ENCODE measurements at regions not wholly inside any gene's neighbourhood (a gene's known extent, or its start where the extent isn't known, plus 50 kb on each side); places are given as distances from the start of the nearest gene placed in this dataset.
"Not testable (repeated sequence)": the region's sequence is repeated elsewhere in the genome, so short reads cannot be mapped to it uniquely, and the experiment has no call there.

- no peak for DNase-seq (ENCODE audit: low spot score in 2 of 2)
- no peak for FAIRE-seq
Measured at GRCh38 chr18:60020107-60020925, 120.5 kb downstream of the PMAIP1 start.

GRCh38 chr18:60019463-60019840, 119.7 kb downstream of the PMAIP1 start:
- FAIRE-seq = no peak
- no peak for DNase-seq (ENCODE audit: low spot score in 2 of 2)

- DNase-seq (ENCODE audit: low spot score in 2 of 2) (no peak), FAIRE-seq (no peak)
Measured at GRCh38 chr18:60018618-60019462, 119.0 kb downstream of the PMAIP1 start.

DNA sequence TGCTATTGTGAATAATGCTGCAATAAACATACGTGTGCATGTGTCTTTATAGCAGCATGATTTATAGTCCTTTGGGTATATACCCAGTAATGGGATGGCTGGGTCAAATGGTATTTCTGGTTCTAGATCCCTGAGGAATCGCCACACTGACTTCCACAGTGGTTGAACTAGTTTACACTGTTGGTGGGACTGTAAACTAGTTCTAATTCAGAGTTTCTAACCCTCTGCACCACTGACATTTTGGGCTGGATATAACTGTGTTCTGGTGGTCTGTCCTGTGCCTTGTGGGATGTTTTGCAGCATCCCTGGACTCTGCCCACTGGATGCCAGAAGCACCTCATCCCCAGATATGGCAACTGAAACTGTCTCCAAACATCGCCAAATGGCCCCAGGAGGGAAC, 118.3 kb downstream of the PMAIP1 start:
- not testable (repeated sequence) for DNase-seq (ENCODE audit: low spot score in 2 of 2); FAIRE-seq

GRCh38 chr18:60017371-60017770, 117.6 kb downstream of the PMAIP1 start:
- no peak for DNase-seq (ENCODE audit: low spot score in 2 of 2)
- no peak for FAIRE-seq

GRCh38 chr18:60015826-60016225, 116.0 kb downstream of the PMAIP1 start:
- not testable (repeated sequence) for DNase-seq (ENCODE audit: low spot score in 2 of 2)
- peak; percentile 3 for FAIRE-seq

DNA sequence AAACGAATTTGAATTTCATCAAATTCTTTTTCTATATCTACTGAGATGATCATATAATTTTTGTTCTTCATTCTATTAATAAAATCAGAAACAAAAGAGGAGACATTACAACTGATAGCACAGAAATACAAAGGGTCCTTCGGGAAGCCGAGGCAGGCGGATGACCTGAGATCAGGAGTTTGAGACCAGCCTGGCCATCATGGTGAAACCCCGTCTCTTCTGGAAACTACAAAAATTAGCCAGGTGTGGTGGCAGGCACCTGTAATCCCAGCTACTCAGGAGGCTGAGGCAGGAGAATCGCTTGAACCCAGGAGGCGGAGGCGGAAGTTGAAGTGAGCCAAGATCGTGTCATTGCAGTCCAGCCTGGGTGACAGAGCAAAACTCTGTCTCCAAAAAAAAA, 113.4 kb downstream of the PMAIP1 start:
- not testable (repeated sequence) for DNase-seq (ENCODE audit: low spot score in 2 of 2); FAIRE-seq

DNA sequence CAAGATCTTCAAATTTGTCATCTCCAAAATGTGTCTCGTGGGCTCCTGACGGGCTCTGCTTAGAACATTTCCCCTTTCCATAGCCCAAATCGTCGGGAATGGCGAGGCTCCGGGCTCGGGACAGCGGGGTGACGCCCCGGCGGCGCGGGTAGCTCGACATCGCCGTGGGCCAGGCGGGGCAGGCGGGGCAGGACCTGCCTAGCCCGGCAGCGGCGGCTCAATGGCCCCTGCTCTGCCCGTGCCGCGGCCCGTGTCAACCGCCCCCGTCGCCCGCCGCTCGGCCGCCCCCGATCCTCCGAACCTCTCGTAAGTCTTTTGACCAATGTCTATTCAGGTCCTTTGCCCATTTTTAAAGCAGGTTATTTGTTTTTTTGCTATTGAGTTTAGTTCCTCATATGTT, 111.2 kb downstream of the PMAIP1 start:
- no peak for DNase-seq (ENCODE audit: low spot score in 2 of 2)
- FAIRE-seq = no peak

GRCh38 chr18:60010513-60010912, 110.7 kb downstream of the PMAIP1 start:
- FAIRE-seq = no peak
- no peak for DNase-seq (ENCODE audit: low spot score in 2 of 2)

GRCh38 chr18:60007661-60008060, 107.9 kb downstream of the PMAIP1 start:
- DNase-seq (ENCODE audit: low spot score in 2 of 2) (no peak), FAIRE-seq (no peak)

DNA sequence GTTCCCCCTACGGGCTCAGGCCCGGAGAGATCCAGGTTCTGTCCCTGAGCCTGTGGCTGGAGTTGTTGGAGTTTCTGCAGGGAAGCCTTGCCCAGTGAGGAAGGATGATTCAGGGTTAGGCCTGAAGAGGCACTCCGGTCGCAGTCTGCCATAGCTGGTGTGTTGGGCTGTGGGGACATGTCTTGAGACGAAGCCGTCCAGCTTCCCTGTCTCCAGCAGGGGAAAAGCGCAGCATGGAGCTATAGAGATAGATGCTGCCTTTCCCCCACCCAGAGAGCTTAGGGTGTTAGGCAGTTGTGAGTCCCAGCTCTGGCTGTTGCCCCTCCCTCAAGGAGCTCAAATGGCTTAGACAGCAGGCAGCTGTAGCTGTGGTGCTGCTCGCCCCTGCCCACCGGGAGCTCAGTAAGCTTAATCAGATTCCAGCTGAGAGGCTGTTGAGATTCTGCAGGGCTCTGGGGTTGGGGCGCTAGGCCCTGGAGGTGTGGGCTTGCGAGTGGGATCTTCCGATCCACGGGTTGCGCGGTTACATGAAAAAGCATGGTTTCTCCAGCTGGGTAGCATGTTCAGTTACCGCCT, 103.9 kb downstream of the PMAIP1 start:
- no peak for FAIRE-seq
- no peak for DNase-seq (ENCODE audit: low spot score in 2 of 2)

- no peak for DNase-seq (ENCODE audit: low spot score in 2 of 2)
- FAIRE-seq = no peak
Measured at GRCh38 chr18:59996370-59996966, 96.7 kb downstream of the PMAIP1 start.

DNA sequence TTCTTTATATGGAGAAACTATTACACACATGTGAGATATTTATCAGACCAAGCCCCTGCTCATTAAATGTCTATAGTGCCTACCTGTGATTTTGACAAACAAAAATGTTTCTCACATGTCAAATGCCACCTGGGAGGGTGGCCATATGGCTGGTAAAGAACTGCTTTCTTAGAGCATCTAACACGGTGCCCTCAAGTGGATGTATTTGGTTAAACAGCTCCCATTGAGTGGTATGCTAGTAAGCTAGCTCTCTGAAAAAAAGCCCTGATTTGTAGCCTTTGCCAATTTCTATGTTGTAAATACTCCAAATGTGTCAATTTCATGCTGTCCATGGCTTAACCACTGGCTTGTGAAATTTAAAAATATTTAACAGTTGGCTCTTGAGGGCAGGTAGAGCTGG, 94.6 kb downstream of the PMAIP1 start:
- DNase-seq (ENCODE audit: low spot score in 2 of 2) = no peak
- no peak for FAIRE-seq

- FAIRE-seq = no peak
- no peak for DNase-seq (ENCODE audit: low spot score in 2 of 2)
Measured at GRCh38 chr18:59993560-59993959, 93.8 kb downstream of the PMAIP1 start.

DNA sequence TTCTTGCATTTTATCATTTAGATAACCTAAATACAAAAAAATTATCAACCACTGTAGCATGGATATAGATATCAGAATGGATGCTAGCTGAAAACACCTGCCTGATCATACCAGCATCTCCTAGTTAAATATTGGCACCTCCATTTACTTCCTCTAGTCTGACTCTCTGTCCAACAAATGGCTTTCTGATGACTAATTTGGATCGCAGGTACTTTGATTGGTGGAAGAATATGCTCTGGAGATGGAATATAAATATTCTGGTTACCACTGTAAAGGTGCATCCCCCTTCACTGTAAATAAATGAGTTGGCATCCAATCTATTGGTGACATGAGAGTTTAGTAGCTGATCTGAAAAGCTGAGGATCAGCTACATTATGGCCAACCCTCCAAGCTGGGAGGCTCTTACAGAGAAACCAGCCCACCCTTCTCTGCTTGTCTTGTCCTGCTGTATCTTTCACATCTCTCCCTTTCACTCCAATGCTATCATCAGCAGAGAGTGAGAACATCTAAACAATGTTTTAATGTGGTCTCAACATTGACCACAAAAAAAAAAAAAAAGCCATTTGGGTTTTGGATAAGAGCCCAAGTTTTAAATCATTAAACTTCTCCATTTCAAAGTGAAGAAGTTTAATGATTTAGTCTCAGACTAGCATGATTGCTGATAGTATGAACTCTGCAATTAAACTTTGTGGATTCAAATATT, 90.5 kb downstream of the PMAIP1 start:
- no peak for DNase-seq (ENCODE audit: low spot score in 2 of 2)
- no peak for FAIRE-seq

DNA sequence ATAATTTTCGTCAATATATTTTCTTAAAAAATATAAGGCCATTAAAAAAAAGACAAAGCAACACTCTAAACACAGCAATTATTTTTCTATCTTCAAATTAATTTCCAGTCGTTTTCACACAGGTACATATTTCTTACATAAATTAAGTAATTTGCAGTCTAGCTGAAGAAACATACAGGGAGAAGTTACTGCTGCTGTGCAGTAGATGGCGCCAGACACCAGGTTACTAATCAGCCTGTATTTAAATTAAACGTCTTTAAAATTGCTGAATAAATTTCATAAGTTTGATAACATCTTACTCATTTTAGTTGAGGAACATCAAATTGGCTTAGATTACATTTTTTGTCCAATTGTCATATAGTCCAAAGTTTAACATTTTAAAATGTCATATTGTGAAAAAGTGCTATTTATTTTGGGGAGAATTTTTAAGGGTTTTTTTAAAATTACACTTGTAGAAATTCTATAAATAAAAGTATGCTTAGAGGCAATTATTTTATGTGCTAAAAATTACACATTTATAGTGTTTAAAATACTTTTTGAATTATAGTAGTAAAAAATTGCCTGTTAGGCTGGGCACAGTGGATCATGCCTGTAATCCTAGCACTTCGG, 88.4 kb downstream of the PMAIP1 start:
- peak; percentile 97 for FAIRE-seq

DNA sequence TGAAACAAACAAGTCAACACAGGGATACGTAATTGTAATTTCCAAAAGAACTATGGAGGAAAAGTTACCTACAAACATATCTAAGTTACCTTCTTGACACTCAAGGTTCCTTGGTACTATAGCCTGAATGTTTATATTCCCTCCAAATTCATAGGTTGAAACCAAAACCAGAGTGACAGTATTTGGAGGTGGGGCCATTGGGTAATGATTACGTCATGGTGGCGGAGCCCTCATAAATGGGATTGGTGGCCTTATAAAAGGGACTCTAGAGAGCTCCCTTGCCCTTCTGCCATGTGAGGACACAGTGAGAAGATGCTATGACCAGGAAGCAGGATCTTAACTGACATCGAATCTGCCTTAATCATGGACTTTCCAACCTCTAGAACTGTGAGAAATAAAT, 87.3 kb downstream of the PMAIP1 start:
- DNase-seq (ENCODE audit: low spot score in 2 of 2) (no peak), FAIRE-seq (no peak)

More for the DNA sequence above, 88.4 kb downstream of the PMAIP1 start:
- DNase-seq (ENCODE audit: low spot score in 2 of 2) = peak in 1 of 2 donors; percentile 41

GRCh38 chr18:59986139-59986538, 86.3 kb downstream of the PMAIP1 start:
- FAIRE-seq = no peak
- DNase-seq (ENCODE audit: low spot score in 2 of 2) = no peak

DNA sequence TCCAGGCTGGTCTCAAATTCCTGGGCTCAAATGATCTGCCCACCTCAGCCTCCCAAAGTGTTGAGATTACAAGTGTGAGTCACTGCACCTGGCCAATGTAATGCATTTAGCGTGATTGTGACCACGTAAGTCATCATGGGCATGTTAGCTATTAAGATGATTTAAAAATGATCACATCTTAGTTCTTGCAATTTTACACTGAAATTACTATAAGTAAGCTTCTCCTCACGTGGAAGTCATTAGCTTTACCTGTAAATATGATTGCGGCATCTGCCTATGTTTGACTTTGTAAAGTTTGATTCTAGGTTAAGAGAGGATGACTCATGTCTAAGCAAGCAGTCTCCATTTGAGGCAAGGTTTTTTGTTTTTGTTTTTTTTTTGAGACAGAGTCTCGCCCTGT, 85.5 kb downstream of the PMAIP1 start:
- FAIRE-seq (no peak), DNase-seq (ENCODE audit: low spot score in 2 of 2) (no peak)

GRCh38 chr18:59983506-59983905, 83.7 kb downstream of the PMAIP1 start:
- FAIRE-seq = no peak

More at GRCh38 chr18:59983506-59983905, 83.7 kb downstream of the PMAIP1 start:
- no peak for DNase-seq (ENCODE audit: low spot score in 2 of 2)

All from frontal cortex (tissue), 3 donors.